Islet precursor cell (in vitro differentiated cells): ENCODE measurements at regions not wholly inside any gene's neighbourhood (a gene's known extent, or its start where the extent isn't known, plus 50 kb on each side); places are given as distances from the start of the nearest gene placed in this dataset.
A peak's percentile ranks its signal among the peaks of the same experiment; 100 is the strongest.

ENCODE experiments used
- DNase-seq: peaks from one replicate; pipeline ENCODE4 v3.0.0-alpha.2; 2018

DNA sequence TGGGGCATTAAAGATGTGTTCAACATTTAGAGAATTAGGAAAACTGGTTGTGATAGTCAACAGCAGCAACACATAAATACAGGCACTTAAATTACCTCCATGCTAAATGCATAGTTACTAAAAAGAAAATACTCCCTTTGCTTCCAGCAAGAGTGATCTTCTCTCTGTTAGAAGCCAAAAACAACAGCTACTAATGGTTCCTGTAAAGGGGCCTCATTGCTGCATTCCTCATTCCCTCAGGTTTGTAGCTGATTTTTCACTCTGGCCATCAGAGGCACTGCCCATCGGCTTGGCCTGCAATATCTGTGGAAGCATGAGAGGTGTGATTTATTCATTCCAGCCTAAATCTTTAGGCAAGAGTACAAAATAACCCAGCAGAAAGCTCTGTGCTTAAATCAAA is 466.0 kb upstream of the ADAMTS16 start:
- no peak for DNase-seq

GRCh38 chr5:4676934-4677333 is 463.2 kb upstream of the ADAMTS16 start:
- no peak for DNase-seq

- no peak for DNase-seq
Measured at GRCh38 chr5:4684946-4685345, 455.2 kb upstream of the ADAMTS16 start.

DNA sequence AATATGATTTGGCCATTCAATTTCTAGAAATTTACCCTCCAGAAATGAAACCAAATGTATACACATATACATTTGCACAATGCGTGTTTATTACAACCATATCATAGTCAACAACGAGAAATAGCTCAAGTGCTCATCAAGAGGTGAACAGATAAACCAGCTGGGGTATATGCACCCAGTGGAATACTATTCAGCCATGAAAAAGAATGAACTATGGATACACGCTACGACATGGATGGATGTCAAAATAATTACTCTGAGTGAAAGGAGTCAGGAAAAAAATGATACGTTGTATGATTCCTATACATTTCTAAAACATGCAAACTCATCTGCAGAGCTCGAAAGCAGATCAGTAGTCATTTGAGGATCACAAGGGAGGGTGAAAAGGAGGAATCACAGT is 441.5 kb upstream of the ADAMTS16 start:
- no peak for DNase-seq

GRCh38 chr5:4699592-4699991 is 440.5 kb upstream of the ADAMTS16 start:
- DNase-seq: no peak

DNA sequence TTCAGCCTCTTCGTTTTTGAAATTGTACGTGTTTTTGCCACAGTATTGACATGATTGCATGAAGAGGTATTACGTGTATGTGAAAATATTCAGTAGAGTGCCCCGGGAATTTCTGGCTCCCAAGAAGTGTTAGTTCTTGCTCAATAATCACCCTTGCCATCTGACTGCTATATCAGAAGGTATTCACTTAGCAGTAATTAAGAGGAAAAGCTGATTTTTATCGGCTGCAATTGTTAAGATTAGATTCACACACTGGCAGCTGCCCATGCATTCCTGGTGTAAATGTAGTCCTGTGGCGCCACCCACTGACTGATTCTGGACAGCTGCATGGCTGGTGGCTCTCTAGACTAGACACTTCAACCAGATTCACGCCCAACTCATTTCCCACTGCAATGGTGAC is 440.1 kb upstream of the ADAMTS16 start:
- DNase-seq: peak; percentile 86

GRCh38 chr5:4700871-4701270 is 439.3 kb upstream of the ADAMTS16 start:
- DNase-seq: no peak

- DNase-seq: no peak
Measured at GRCh38 chr5:4703931-4704458, 436.1 kb upstream of the ADAMTS16 start.

- no peak for DNase-seq
Measured at GRCh38 chr5:4704951-4705350, 435.2 kb upstream of the ADAMTS16 start.

- no peak for DNase-seq
Measured at GRCh38 chr5:4716781-4717180, 423.3 kb upstream of the ADAMTS16 start.

GRCh38 chr5:4717446-4717845 is 422.7 kb upstream of the ADAMTS16 start:
- DNase-seq: no peak

GRCh38 chr5:4720831-4721230 is 419.3 kb upstream of the ADAMTS16 start:
- DNase-seq: peak; percentile 62

GRCh38 chr5:4722886-4723285 is 417.2 kb upstream of the ADAMTS16 start:
- DNase-seq: no peak

DNA sequence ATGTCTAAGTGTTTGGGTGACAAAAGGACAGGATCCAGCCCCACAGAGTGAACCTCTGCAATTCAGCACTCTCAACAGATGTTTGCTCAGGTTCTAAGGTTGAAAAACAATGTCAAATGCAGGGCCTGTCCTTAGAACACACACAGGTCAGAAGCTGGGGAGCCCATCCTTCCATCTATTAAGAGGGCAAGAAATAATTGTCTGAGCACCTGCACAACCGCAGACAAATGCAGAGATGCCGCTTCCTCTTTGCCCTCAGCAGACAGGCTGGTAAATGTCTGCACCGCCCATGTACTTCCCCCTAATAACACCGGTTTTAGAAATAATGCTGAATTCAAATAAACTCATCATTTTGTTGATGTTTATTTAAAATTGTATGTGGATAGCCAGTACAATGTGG is 414.5 kb upstream of the ADAMTS16 start:
- DNase-seq: no peak

DNA sequence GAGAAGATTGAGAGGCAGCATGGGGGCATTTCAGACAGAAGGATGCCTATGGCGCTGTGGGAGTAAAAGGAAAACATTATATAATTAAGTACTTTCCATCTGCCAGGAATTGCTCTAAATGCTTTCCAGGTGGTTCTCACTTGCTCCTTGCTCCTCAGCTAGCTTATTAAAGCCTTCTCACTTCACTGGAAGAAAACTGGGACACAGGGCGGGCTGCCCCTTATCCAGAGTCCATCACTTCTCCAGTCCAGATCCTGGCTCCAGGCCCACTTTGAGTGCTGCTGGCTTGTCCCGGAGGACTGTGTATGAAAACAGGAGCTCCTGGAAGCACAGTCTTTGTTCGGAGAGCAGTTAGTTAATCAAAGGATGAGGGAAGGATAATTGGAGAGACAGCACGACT is 409.9 kb upstream of the ADAMTS16 start:
- DNase-seq: no peak

- DNase-seq: no peak
Measured at GRCh38 chr5:4734348-4734747, 405.8 kb upstream of the ADAMTS16 start.

DNA sequence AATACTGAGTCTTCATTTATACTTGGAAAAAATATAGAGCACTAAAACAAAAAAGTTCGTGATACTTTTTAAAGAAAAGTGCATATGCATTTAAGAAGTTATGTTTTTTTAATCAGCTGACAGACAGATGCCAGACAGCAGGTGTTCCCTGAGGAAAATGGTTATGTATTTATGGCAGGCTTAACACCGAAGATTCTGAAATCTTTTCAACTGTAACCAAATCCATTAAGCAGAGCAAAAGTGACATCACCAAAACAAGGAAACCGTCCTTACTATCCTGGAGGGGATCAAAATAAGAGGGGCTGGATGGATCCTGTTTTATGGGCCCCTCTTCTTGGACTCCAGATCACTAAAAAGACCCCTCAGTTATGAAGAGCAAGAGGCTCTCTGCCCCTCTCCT is 404.9 kb upstream of the ADAMTS16 start:
- DNase-seq: no peak

DNA sequence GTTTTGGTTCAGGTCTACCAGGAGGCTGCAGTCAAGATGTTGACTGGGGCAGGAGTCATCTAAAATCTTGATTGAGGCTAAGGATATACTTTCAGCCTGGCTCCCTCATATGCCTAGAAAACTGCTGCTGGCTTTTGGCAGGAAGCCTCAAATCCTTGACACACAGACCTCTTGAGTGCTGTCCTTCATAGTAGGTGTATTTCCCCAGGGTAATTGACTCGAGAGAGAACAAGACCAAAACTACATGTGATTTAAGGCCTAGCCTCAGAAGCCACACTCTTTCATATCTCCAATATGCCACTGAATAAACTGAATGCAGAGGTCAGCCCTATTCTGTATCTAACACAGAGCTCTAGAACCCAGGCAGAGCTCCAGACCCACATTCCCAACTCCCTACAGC is 402.3 kb upstream of the ADAMTS16 start:
- DNase-seq: no peak

DNA sequence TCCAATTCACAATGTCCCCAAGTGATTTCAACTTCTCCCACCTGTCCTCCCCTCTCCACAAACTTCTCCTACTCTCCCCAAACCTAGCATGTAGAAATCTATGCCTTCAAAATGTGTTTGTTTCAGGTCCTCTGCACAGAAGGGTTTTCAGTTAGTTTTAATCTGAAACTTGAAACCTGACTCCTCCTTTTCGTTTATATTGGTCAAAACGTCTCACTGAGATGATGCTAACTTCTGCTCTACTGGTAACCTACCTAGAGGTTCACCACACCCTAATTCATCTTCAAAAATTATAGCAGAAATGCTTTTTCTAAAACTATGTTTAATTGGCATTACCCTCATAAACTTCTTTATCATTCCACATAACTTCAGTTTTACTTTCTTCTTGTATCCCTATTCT is 401.8 kb upstream of the ADAMTS16 start:
- no peak for DNase-seq

DNA sequence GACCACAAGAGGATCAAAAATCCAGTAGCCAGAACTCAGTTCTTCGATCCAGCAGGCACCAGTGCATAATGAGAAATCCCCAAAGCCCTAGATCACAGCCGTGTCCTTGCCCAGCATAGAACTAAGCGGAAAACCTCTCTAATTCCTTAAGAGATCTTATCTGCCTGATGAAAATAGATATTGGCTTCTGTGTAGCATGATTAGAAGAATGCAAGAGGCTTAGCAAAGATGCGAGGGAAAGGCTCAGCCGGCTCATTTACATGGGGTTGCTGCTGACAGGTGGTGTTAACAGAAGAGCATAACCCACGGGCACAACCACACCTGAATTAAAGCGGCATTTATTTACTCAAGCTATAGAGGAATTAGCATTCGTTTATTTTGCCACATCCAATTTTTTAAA is 400.0 kb upstream of the ADAMTS16 start:
- DNase-seq: no peak

GRCh38 chr5:4758550-4758949 is 381.6 kb upstream of the ADAMTS16 start:
- DNase-seq: no peak

DNA sequence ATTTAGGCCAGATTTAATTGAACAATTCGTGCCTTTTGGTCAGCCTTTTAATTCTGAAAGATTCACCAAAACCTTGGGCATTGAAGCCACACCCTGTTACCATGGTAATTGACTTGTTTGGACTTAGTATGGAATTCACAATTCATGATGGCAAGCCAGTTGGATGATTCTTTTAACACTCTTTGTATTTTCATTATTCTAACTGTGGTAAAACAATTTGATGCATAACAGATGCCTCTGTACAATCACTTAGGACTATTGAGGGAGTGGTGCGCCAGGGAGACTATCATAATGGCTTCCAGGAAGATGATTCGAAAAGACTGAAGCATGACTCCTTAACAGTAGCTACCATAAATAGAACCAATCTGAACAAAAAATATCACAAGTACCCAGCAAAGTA is 381.1 kb upstream of the ADAMTS16 start:
- DNase-seq: no peak

- DNase-seq: no peak
Measured at GRCh38 chr5:4762316-4762715, 377.8 kb upstream of the ADAMTS16 start.

- DNase-seq: no peak
Measured at GRCh38 chr5:4765411-4765810, 374.7 kb upstream of the ADAMTS16 start.

GRCh38 chr5:4766101-4766500 is 374.0 kb upstream of the ADAMTS16 start:
- no peak for DNase-seq

GRCh38 chr5:4772591-4772990 is 367.5 kb upstream of the ADAMTS16 start:
- DNase-seq: no peak
